HepG2 (cell line): ENCODE measurements at regions not wholly inside any gene's neighbourhood (a gene's known extent, or its start where the extent isn't known, plus 50 kb on each side); places are given as distances from the start of the nearest gene placed in this dataset.

ENCODE experiments used
- ATAC-seq: fragments of 200-7000 bp; cut with Tn5 transposase; 3 replicates; pipeline ENCODE4 v1.9.1; 2020; ENCODE audit warnings: mild to moderate bottlenecking, moderate library complexity
- BruUV-seq: library from RNA; stranded (reverse); fragments of 400-500 nt; replicated peaks from 2 replicates; lab custom pipeline; 2021; lab: Mats Ljungman, UMichigan
- CTCF ChIA-PET: fragments of 300-600 bp; formaldehyde crosslinking; extraction: SDS; loops from one replicate; lab custom pipeline; 2021; ENCODE audit warnings: low total read pairs, inconsistent platforms, low intra/inter-chr PET ratio; lab: Yijun Ruan, JAX
- POLR2A ChIA-PET: fragments of 350-600 bp; sonication (Branson Sonifier 250); formaldehyde crosslinking; loops from one replicate; lab custom pipeline; 2020; ENCODE audit warnings: antibody characterized with exemption, inconsistent platforms; lab: Yijun Ruan, JAX
- DNase-seq: peaks from one replicate; pipeline ENCODE4 v3.0.0-alpha.2; 2015; ENCODE audit warnings: low spot score
- FAIRE-seq: peaks from 3 replicates; lab custom pipeline; 2011; peaks lifted over from hg19 to GRCh38; lab: Jason Lieb, UNC
- H2AFZ ChIP-seq: one replicate; pipeline ENCODE4 v1.6.1; 2011; ENCODE audit warnings: low read length, inconsistent platforms
- H3K27ac ChIP-seq: fragments of 300-600 bp; 3 replicates; pipeline ENCODE4 v1.8.0; 2011; ENCODE audit warnings: mixed run types, mild to moderate bottlenecking, mixed read lengths, low read length, inconsistent platforms; ENCODE audit not compliant: insufficient read depth; ENCODE audit errors: extremely low read length
- H3K27me3 ChIP-seq, 2 experiments: fragments of 200-600 bp in 1 of 2; 2 replicates in 1 of 2; 3 replicates in 1 of 2; pipeline versions ENCODE4 v1.6.0 to v1.8.0; 2011; ENCODE audit warnings: low read length in 2 of 2, mild to moderate bottlenecking in 2 of 2, moderate library complexity in 2 of 2, inconsistent platforms in 1 of 2; ENCODE audit not compliant: insufficient read depth in 2 of 2, control insufficient read depth in 1 of 2
- H3K36me3 ChIP-seq, 2 experiments: fragments of 200-600 bp in 1 of 2; replicated peaks in 1 of 2; 2 replicates in 1 of 2; 3 replicates in 1 of 2; pipeline versions ENCODE4 v1.5.1 to v1.8.0; 2011; ENCODE audit warnings: low read length in 2 of 2, inconsistent platforms in 1 of 2; ENCODE audit not compliant: insufficient read depth in 2 of 2, control insufficient read depth in 1 of 2
- H3K4me1 ChIP-seq: 2 replicates; pipeline ENCODE4 v1.5.1; 2012; ENCODE audit warnings: low read length, inconsistent platforms; ENCODE audit not compliant: insufficient read depth
- H3K4me2 ChIP-seq: 2 replicates; pipeline ENCODE4 v1.6.0; 2011; ENCODE audit warnings: low read depth, low read length, inconsistent platforms
- H3K4me3 ChIP-seq, 3 experiments: fragments of 200-600 bp in 1 of 3; sonication (generic), shearing (Covaris generic) in 1 of 3; replicated peaks in 1 of 3; 2 replicates each; pipeline ENCODE4 v1.5.1; 2011 to 2016; ENCODE audit warnings: low read length in 3 of 3, inconsistent platforms in 2 of 3, low read depth in 2 of 3, mild to moderate bottlenecking in 2 of 3, control low read depth in 1 of 3, mixed read lengths in 1 of 3; ENCODE audit not compliant: insufficient read depth in 1 of 3
- H3K79me2 ChIP-seq: one replicate; pipeline ENCODE4 v1.6.1; 2011; ENCODE audit warnings: low read length, inconsistent platforms; ENCODE audit not compliant: insufficient read depth
- H3K9ac ChIP-seq: 2 replicates; pipeline ENCODE4 v1.6.0; 2011; ENCODE audit warnings: mild to moderate bottlenecking, low read depth, low read length, inconsistent platforms; ENCODE audit not compliant: insufficient read depth
- H3K9me3 ChIP-seq: 2 replicates; pipeline ENCODE4 v1.5.1; 2012; ENCODE audit warnings: mild to moderate bottlenecking, low read length
- H4K20me1 ChIP-seq: 2 replicates; pipeline ENCODE4 v1.6.0; 2011; ENCODE audit warnings: inconsistent platforms, mild to moderate bottlenecking, low read length, moderate library complexity; ENCODE audit not compliant: insufficient read depth
- AKAP8 ChIP-seq: sonication (generic); formaldehyde crosslinking; IDR thresholded peaks from 2 replicates; pipeline ENCODE4 v1.5.1; 2020; ENCODE audit warnings: mild to moderate bottlenecking, missing genetic modification reagents
- ERF ChIP-seq: IDR thresholded peaks from 2 replicates; pipeline ENCODE4 v1.6.1; 2018; ENCODE audit warnings: missing biosample characterization, missing genetic modification reagents
- HDAC6 ChIP-seq: fragments of 200-600 bp; sonication (generic); IDR thresholded peaks from 2 replicates; pipeline ENCODE4 v1.7.0; 2017; ENCODE audit warnings: mild to moderate bottlenecking, antibody characterized with exemption, low read length, low read depth
- NFKBIZ ChIP-seq: IDR thresholded peaks from 2 replicates; pipeline ENCODE4 v1.6.1; 2018; ENCODE audit warnings: missing genetic modification reagents, missing compliant biosample characterization
- NFRKB ChIP-seq: fragments of 450-650 bp; IDR thresholded peaks from 2 replicates; pipeline ENCODE4 v1.6.1; 2017
- POGZ ChIP-seq: sonication (generic); formaldehyde crosslinking; IDR thresholded peaks from 2 replicates; pipeline ENCODE4 v1.4.0; 2020; ENCODE audit warnings: mild to moderate bottlenecking, missing genetic modification reagents
- ZC3H4 ChIP-seq: sonication (generic); formaldehyde crosslinking; IDR thresholded peaks from 2 replicates; pipeline ENCODE4 v1.4.0; 2020; ENCODE audit warnings: missing genetic modification reagents, borderline replicate concordance
- ZNF260 ChIP-seq: sonication (generic); formaldehyde crosslinking; IDR thresholded peaks from 2 replicates; pipeline ENCODE4 v1.4.0; 2020; ENCODE audit warnings: missing genetic modification reagents, low read depth, mild to moderate bottlenecking, borderline replicate concordance
- ZNF337 ChIP-seq: sonication (generic); formaldehyde crosslinking; IDR thresholded peaks from 2 replicates; pipeline ENCODE4 v1.5.1; 2020; ENCODE audit warnings: missing genetic modification reagents, low read depth, mild to moderate bottlenecking, borderline replicate concordance
- ZNF44 ChIP-seq: sonication (generic); formaldehyde crosslinking; IDR thresholded peaks from 2 replicates; pipeline ENCODE4 v1.5.1; 2020; ENCODE audit warnings: mild to moderate bottlenecking, missing genetic modification reagents
- ZNF737 ChIP-seq: sonication (generic); formaldehyde crosslinking; IDR thresholded peaks from 2 replicates; pipeline ENCODE4 v1.5.0; 2020; ENCODE audit warnings: missing genetic modification reagents, mild to moderate bottlenecking, borderline replicate concordance
- ZNF75D ChIP-seq: sonication (generic); formaldehyde crosslinking; IDR thresholded peaks from 2 replicates; pipeline ENCODE4 v1.8.1; 2023; ENCODE audit warnings: missing genetic modification reagents, mild to moderate bottlenecking, borderline replicate concordance
- WGBS: methylation state at CpG from one replicate; pipeline ENCODE4 v1.1.6; 2017; ENCODE audit warnings: low lambda C conversion rate; 5-methylcytosine and 5-hydroxymethylcytosine counted together
- in situ Hi-C: cut with HindIII; loops from 2 replicates; pipeline ENCODE4 v1.10.0; 2017; ENCODE audit warnings: low pct_unique_long_range_greater_than_20kb; ENCODE audit not compliant: extremely low pct_ligation_motif_present
- intact Hi-C: fragments of 100-400 bp; cut with micrococcal nuclease; formaldehyde crosslinking; loops from one replicate; pipeline ENCODE4 v1.10.0; 2022; ENCODE audit not compliant: unreplicated experiment
- TF ChIP-seq, protein P1 (sequence below): sonication (generic); formaldehyde crosslinking; IDR thresholded peaks from 2 replicates; pipeline ENCODE4 v1.8.1; 2023; ENCODE audit warnings: mild to moderate bottlenecking, missing genetic modification reagents
- TF ChIP-seq, protein P2 (sequence below): IDR thresholded peaks from 2 replicates; pipeline ENCODE4 v1.6.1; 2012; ENCODE audit warnings: inconsistent platforms
- TF ChIP-seq, protein P3 (sequence below): sonication (generic); formaldehyde crosslinking; conservative IDR thresholded peaks from 2 replicates; pipeline ENCODE4 v1.5.0; 2020; ENCODE audit warnings: missing genetic modification reagents
- TF ChIP-seq, protein P4 (sequence below): sonication (generic); formaldehyde crosslinking; IDR thresholded peaks from 2 replicates; pipeline ENCODE4 v1.8.1; 2022; ENCODE audit warnings: mild to moderate bottlenecking, missing genetic modification reagents
- TF ChIP-seq, protein P5 (sequence below): sonication (generic); formaldehyde crosslinking; IDR thresholded peaks from 2 replicates; pipeline ENCODE4 v1.5.0; 2020; ENCODE audit warnings: mild to moderate bottlenecking, missing genetic modification reagents

DNA sequence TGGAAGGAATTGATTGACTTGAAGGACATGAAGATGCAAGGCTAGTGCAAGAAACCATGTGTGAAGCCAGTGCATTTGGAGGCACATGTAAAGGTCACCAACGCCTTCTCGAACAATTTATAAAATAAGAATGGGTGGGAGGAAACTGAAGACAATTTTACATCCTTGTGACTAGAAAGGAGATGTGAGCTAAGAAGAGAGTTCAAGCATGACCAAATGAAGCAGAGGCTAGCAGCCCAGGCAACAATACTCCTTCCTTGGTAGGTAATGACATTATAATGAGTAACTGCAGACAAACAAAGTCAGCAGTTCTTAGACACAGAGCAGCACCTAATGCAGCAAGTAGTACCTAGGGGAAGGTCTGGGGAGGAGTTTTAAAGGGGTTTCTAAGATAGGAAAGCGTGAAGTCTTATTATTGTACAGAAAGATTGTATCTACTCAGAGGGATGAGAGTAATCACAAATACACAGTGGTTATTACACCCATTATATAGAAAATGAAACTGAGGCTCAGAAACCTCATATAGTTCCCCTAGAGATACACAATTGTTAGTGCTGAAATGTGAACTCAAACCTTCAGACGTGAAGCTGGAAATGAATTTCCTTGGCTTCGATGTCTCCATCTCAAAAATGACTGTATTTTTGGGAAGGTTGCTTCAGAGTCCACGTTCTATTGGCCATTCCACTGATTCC lies 56.1 kb downstream of the ATXN3L start:
- no peak for DNase-seq
- H3K9me3 ChIP-seq: no peaks in the 10 kb centered on the region
- WGBS: 38% methylated on average over 5 of the region's 6 CpGs
- ChIA-PET CTCF (no interaction called here), POLR2A (no interaction called here)
- no peaks in the 10 kb centered on the region for H3K4me1 ChIP-seq
- H4K20me1 ChIP-seq: no peaks in the 10 kb centered on the region
- no peak for ATAC-seq
- H3K27ac ChIP-seq: no peak overlapping the region
- H3K27me3 ChIP-seq: no peaks in the 10 kb centered on the region
- BruUV-seq: no TSS peak
- intact Hi-C loops: no loop called here
- no peak overlapping the region for H3K9ac ChIP-seq
- no peak overlapping the region for H3K4me2 ChIP-seq
- no peaks in the 10 kb centered on the region for H3K79me2 ChIP-seq
- in situ Hi-C loops: no loop called here
- no peak overlapping the region for H3K4me3 ChIP-seq
- no peak for FAIRE-seq
- no peak overlapping the region for H2AFZ ChIP-seq
- H3K36me3 ChIP-seq: no peaks in the 10 kb centered on the region
- TF ChIP-seq, protein P1, sequence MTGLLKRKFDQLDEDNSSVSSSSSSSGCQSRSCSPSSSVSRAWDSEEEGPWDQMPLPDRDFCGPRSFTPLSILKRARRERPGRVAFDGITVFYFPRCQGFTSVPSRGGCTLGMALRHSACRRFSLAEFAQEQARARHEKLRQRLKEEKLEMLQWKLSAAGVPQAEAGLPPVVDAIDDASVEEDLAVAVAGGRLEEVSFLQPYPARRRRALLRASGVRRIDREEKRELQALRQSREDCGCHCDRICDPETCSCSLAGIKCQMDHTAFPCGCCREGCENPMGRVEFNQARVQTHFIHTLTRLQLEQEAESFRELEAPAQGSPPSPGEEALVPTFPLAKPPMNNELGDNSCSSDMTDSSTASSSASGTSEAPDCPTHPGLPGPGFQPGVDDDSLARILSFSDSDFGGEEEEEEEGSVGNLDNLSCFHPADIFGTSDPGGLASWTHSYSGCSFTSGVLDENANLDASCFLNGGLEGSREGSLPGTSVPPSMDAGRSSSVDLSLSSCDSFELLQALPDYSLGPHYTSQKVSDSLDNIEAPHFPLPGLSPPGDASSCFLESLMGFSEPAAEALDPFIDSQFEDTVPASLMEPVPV: no peak
- no peak for TF ChIP-seq ERF (CRISPR knock-in tag)
- TF ChIP-seq POGZ: no peak
- no peak for TF ChIP-seq ZNF75D (CRISPR knock-in tag)
- no peak for TF ChIP-seq HDAC6
- TF ChIP-seq, protein P2, sequence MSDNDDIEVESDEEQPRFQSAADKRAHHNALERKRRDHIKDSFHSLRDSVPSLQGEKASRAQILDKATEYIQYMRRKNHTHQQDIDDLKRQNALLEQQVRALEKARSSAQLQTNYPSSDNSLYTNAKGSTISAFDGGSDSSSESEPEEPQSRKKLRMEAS: no peak
- no peak for TF ChIP-seq ZNF337 (CRISPR knock-in tag)
- TF ChIP-seq NFKBIZ: no peak
- TF ChIP-seq, protein P3, sequence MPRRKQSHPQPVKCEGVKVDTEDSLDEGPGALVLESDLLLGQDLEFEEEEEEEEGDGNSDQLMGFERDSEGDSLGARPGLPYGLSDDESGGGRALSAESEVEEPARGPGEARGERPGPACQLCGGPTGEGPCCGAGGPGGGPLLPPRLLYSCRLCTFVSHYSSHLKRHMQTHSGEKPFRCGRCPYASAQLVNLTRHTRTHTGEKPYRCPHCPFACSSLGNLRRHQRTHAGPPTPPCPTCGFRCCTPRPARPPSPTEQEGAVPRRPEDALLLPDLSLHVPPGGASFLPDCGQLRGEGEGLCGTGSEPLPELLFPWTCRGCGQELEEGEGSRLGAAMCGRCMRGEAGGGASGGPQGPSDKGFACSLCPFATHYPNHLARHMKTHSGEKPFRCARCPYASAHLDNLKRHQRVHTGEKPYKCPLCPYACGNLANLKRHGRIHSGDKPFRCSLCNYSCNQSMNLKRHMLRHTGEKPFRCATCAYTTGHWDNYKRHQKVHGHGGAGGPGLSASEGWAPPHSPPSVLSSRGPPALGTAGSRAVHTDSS (CRISPR knock-in tag): no peak
- no peak for TF ChIP-seq ZC3H4 (CRISPR knock-in tag)
- TF ChIP-seq AKAP8 (CRISPR knock-in tag): no peak
- TF ChIP-seq, protein P4, sequence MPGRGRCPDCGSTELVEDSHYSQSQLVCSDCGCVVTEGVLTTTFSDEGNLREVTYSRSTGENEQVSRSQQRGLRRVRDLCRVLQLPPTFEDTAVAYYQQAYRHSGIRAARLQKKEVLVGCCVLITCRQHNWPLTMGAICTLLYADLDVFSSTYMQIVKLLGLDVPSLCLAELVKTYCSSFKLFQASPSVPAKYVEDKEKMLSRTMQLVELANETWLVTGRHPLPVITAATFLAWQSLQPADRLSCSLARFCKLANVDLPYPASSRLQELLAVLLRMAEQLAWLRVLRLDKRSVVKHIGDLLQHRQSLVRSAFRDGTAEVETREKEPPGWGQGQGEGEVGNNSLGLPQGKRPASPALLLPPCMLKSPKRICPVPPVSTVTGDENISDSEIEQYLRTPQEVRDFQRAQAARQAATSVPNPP (CRISPR knock-in tag): no peak
- TF ChIP-seq, protein P5, sequence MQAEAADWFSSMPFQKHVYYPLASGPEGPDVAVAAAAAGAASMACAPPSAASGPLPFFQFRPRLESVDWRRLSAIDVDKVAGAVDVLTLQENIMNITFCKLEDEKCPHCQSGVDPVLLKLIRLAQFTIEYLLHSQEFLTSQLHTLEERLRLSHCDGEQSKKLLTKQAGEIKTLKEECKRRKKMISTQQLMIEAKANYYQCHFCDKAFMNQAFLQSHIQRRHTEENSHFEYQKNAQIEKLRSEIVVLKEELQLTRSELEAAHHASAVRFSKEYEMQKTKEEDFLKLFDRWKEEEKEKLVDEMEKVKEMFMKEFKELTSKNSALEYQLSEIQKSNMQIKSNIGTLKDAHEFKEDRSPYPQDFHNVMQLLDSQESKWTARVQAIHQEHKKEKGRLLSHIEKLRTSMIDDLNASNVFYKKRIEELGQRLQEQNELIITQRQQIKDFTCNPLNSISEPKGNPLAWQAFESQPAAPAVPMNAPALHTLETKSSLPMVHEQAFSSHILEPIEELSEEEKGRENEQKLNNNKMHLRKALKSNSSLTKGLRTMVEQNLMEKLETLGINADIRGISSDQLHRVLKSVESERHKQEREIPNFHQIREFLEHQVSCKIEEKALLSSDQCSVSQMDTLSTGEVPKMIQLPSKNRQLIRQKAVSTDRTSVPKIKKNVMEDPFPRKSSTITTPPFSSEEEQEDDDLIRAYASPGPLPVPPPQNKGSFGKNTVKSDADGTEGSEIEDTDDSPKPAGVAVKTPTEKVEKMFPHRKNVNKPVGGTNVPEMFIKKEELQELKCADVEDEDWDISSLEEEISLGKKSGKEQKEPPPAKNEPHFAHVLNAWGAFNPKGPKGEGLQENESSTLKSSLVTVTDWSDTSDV (CRISPR knock-in tag): no peak
- no peak for TF ChIP-seq ZNF737 (CRISPR knock-in tag)
- TF ChIP-seq ZNF260: no peak
- no peak for TF ChIP-seq NFRKB
- no peak for TF ChIP-seq ZNF44 (CRISPR knock-in tag)
